ENCODE measurements at regions not wholly inside any gene's neighbourhood (a gene's known extent, or its start where the extent isn't known, plus 50 kb on each side); places are given as distances from the start of the nearest gene placed in this dataset.

DNA sequence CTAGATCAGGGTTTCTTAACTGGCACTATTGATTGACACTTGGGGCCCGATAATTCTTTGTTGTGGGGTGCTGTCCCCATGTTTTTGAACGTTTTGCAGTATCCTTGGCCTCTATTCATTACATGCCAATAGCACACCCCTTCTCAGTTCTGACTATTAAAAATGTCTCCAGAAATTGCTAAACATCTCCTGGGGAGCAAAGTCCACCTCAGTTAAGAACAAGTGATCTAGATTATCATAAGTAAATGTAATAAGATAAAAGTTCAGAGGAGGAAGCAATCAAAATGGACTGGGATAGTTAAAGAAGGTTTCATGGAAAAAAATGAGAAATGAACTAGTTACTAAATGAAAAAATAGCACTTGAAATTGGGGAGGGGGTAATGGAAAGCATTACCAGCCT, 98.1 kb upstream of the MIR17HG start (continued):
- TF ChIP-seq ZNF462 (CRISPR knock-in tag; IDR thresholded peaks at IDR 0.05), result no peak
- no peak for TF ChIP-seq ZNF114 (CRISPR knock-in tag; IDR thresholded peaks at IDR 0.05)
- TF ChIP-seq JUNB (IDR thresholded peaks at IDR 0.05; ENCODE audit: unreplicated experiment), result no peak
- TF ChIP-seq ZNF331 (CRISPR knock-in tag; IDR thresholded peaks at IDR 0.05; ENCODE audit: low read depth), result no peak
- TF ChIP-seq, protein P1, sequence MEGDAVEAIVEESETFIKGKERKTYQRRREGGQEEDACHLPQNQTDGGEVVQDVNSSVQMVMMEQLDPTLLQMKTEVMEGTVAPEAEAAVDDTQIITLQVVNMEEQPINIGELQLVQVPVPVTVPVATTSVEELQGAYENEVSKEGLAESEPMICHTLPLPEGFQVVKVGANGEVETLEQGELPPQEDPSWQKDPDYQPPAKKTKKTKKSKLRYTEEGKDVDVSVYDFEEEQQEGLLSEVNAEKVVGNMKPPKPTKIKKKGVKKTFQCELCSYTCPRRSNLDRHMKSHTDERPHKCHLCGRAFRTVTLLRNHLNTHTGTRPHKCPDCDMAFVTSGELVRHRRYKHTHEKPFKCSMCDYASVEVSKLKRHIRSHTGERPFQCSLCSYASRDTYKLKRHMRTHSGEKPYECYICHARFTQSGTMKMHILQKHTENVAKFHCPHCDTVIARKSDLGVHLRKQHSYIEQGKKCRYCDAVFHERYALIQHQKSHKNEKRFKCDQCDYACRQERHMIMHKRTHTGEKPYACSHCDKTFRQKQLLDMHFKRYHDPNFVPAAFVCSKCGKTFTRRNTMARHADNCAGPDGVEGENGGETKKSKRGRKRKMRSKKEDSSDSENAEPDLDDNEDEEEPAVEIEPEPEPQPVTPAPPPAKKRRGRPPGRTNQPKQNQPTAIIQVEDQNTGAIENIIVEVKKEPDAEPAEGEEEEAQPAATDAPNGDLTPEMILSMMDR (conservative IDR thresholded peaks at IDR 0.05; ENCODE audit: low read depth in 2 of 2), result no peak
- TF ChIP-seq EZH2phosphoT487 (IDR thresholded peaks at IDR 0.05; ENCODE audit: unreplicated experiment), result no peak
- no peak for TF ChIP-seq NANOG (IDR thresholded peaks at IDR 0.05; ENCODE audit: borderline replicate concordance)
- no peak for TF ChIP-seq POLR2AphosphoS5 (IDR thresholded peaks at IDR 0.05; ENCODE audit: low read depth)

- Histone ChIP-seq H3K4me2 (no peak overlapping the region), H3K27ac (ENCODE audit: low read depth) (no peak overlapping the region), H3K79me2 (replicated peaks; ENCODE audit: insufficient read depth) (no peaks in the 10 kb centered on the region), H3K27me3 (ENCODE audit: insufficient read depth) (no peaks in the 10 kb centered on the region), H3K36me3 (ENCODE audit: insufficient read depth) (no peaks in the 10 kb centered on the region), H3F3A (replicated peaks; ENCODE audit: low read depth) (no peaks in the 10 kb centered on the region), H3K9me2 (ENCODE audit: insufficient read depth) (no peaks in the 10 kb centered on the region), H3K4me3 (no peak overlapping the region), H4K20me1 (replicated peaks; ENCODE audit: insufficient read depth) (no peaks in the 10 kb centered on the region), H3K4me1 (ENCODE audit: insufficient read depth) (peaks cover 14% of the 10 kb centered on the region), H2AFZ (no peak overlapping the region)
- ATAC-seq (no peak), DNase-seq (ENCODE audit: low spot score) (no peak)
- Mint-ChIP-seq H3K4me1 (peaks cover 11% of the 10 kb centered on the region; the same call in 2 of the 3 replicates), H3K9me3 (no peaks in the 10 kb centered on the region; the same call in 2 of the 3 replicates), H3K27me3 (ENCODE audit: insufficient read depth, low read depth, poor library complexity) (no peaks in the 10 kb centered on the region), H3K27ac (no peak overlapping the region), H3K4me3 (no peak overlapping the region), H3K36me3 (ENCODE audit: low read depth) (no peaks in the 10 kb centered on the region)
- TF ChIP-seq ZNF462 (CRISPR knock-in tag; IDR thresholded peaks at IDR 0.05) (no peak), ZNF331 (CRISPR knock-in tag; IDR thresholded peaks at IDR 0.05; ENCODE audit: low read depth) (no peak), JUNB (IDR thresholded peaks at IDR 0.05; ENCODE audit: unreplicated experiment) (no peak), EZH2phosphoT487 (IDR thresholded peaks at IDR 0.05; ENCODE audit: unreplicated experiment) (no peak), POLR2AphosphoS5 (IDR thresholded peaks at IDR 0.05; ENCODE audit: low read depth) (no peak)
These were observed 97.6 kb upstream of the MIR17HG start for GRCh38 chr13:91249861-91250260.

Data from GM23338 (cell line).